H54 (cell line): ENCODE measurements at regions not wholly inside any gene's neighbourhood (a gene's known extent, or its start where the extent isn't known, plus 50 kb on each side); places are given as distances from the start of the nearest gene placed in this dataset.

Source experiments
- DNase-seq: peaks from one replicate; pipeline ENCODE4 v3.0.0; 2011; ENCODE audit warnings: low spot score, mixed read lengths; ENCODE audit not compliant: insufficient read length
- FAIRE-seq: peaks from 3 replicates; lab custom pipeline; 2011; peaks lifted over from hg19 to GRCh38; lab: Jason Lieb, UNC
- POLR2A ChIP-seq: IDR thresholded peaks from 2 replicates; pipeline ENCODE4 v1.6.1; 2011; ENCODE audit warnings: low read depth, mild to moderate bottlenecking, low read length

DNA sequence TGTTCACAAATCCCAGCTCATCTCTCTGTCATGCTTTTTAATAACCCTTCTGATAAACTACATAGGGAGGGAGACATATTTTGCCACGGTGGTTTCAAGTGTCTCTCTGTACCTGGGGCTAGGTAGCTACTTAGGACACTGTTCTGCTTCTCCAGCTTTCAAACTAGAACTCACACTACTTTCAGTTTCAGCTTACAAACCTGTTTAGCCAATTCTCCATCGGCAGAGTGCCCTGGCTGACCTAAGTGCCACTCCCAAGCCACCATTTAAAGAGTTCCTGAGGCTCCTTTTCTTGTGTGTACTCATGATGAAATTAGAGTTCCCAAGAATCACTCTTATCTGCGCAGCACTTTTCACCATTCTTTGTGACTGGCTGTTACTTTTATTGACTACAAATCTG is 899.2 kb downstream of the FAT4 start:
- TF ChIP-seq POLR2A: no peak
- DNase-seq: no peak
- no peak for FAIRE-seq

DNA sequence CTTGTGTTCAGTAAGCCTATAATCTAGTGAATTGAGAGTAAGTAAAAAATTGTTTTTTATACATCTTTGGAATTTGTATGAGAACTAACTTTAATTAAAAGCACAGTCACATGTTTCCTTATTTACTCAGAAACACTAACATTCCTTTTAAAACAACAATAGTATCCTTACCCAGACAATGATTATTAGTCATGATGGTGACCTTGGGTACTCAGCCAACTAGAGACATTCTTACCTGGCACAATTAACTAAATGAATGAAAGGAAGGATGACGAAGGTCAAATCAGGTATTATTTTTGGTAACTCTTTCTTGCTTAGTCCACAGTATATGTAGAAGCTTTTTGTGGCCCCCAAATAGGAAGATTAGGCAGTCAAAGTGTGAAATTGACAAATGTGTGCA is 901.0 kb downstream of the FAT4 start:
- TF ChIP-seq POLR2A: no peak
- DNase-seq (no peak), FAIRE-seq (no peak)

DNA sequence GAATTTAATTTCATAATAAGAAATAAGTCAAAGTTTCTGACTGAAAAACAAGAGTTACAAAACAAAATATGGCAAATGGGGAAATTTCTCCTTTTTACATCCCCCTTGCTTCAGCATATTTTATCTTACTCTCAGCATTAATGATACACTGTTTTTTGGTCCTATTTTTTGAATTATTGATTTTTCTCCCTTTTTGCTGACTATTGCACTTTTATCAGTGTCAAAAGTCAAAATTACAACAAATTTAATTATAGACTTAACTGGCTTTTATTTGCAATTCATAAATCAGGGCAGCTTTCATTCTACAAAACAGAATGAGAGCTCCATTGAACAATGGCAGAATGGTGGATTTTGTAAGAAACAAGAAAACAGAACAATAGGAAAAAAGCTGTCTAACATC is 901.9 kb downstream of the FAT4 start:
- FAIRE-seq: no peak
- no peak for TF ChIP-seq POLR2A
- DNase-seq: no peak

DNA sequence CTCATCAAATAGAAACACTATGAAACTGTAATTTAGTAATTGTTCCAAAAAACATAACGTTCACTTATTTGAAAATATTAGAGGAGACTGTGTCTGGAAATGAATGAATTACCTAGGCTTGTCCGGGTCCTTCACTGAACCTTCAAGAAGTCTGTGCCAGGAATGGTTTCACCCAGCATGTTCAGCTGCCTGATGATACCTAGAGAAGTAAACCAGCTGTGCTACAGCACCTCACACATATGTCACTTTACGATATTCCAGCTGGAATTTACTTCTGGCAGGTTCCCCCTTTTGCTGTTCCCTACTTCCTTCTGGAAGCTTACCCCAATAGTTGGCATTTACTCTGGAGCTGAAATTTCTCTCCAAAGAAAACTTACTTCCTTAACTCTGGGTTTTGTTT is 906.5 kb downstream of the FAT4 start:
- FAIRE-seq (no peak), DNase-seq (no peak)
- no peak for TF ChIP-seq POLR2A

DNA sequence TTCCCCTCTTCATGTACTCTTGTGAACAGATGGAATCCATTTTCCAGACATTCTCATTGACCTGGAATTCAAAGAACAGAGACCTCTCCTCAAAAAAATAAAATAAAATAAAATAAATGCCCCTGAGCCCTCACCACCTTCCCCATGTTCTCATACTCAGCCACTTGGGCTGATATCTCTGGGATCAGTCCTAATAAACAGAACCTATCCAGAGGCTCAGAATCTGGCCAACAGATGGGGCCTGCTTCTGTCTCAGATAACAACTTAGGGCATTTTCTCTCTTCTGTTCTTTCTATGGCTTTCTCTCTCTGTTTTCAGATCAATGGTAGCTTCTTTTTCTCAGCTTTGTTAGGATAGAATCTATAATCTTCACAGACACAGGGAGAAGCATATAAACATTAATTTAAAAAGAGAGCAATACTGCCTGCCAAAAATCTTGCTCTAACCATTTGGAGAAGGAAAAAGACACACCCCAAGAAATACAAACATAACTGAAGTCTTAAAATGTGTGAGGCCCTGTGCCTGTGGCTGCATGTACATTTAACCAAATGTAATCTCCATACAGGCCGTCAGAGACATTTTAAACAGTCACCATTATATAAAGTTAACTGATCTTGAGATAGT is 907.1 kb downstream of the FAT4 start:
- DNase-seq (no peak), FAIRE-seq (no peak)
- no peak for TF ChIP-seq POLR2A

DNA sequence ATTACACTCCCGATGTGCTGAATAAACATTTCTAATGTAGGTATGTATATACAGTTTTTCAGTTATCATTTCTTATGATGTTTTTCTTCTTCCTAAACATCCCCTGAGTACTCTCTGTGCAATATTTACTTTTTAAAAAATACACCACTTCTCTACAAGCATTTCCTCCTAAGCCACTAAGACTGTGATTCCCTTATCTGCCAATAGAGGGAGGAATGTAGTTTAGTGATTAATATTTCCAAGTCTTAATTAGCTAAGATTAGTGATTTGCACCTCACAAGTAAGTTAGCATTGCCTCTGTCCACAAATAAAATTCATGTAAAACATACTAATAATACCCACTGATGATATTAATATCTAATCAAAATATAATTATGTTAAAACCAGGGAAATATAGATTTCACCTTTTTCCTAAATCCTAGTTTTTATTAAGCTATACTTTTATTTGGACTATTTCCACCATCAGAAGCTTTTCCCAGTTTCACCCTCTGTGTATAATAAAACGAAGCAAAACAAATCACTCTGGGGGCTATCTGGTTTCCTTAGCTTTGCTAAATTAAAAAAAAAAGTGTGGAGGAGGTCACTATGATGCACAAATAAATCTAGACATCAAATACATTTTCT is 909.1 kb downstream of the FAT4 start:
- TF ChIP-seq POLR2A: no peak
- no peak for FAIRE-seq
- DNase-seq: no peak

DNA sequence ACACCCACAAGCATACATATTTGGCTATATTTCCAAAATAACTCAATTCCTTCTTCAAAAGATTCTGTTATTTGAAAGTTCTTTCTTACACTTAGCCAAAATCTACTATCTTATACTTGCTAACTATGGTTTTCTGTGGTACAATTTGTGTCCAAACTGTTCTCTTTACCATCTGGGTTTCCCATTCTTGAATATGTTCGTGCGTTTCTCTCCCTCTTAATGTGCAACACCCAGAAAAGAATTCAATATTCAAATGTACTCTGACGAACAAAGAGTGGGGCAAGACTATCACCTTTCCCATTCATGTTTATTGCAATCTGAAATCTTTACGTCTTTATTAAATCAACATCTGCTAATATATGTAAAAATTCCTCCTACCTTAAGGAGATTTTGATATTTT is 912.7 kb downstream of the FAT4 start:
- no peak for DNase-seq
- no peak for FAIRE-seq
- TF ChIP-seq POLR2A: no peak

DNA sequence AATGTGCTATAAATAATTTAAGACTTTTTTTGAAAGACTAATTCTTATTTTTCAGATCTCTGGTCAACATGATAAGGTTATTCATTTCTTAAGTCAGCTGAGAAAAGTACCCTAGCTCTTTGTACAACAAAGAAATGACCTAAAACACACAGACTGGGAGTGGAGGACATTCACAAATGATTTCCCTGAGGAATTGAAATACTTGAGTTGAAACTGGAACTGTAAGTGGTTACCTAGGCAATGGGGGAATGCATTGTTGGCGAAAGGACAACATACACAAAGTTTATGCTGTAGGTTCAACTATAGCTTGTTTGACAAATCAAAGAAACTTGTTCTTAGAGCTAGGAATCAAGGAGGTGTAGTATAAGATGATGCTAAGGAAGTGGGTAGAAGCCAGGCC is 915.5 kb downstream of the FAT4 start:
- FAIRE-seq (no peak), DNase-seq (no peak)
- no peak for TF ChIP-seq POLR2A

DNA sequence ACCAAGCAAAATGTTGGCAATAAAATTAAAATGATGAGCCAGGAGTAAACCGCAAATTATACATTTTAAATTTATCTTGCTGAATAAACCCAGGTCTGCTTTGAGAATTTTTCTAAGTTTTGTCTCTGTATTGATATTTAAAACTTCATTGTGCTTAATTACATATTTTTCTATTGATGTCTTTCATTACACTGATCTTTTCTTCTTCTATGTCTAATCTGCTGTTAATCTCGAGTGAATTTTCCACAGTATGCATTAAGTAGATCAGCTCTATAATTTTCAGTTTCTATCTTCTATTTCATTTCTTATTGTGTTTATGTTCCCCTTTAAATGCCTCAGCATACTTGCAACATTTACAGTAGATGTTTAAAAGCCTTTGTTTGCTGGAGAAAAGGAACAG is 918.7 kb downstream of the FAT4 start:
- FAIRE-seq: no peak
- TF ChIP-seq POLR2A: no peak
- DNase-seq: no peak

DNA sequence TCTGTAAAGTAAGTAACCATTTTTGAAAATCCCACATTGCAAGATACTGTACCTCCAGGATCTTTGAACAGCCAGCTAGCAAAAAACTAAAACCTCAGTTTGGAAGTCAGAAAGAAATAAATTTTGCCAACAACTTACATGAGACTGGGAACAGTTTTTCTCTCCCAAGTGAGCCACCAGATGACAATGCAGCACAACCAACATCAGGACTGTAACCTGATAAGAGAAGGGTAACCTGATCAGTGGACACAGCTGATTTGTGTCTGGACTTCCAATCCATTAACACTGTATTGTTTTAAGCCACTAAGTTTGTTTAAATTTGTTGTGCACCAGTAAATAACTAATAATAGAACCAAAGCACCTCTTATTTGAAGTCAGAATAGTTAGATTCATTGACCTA is 923.3 kb downstream of the FAT4 start:
- DNase-seq: no peak
- no peak for TF ChIP-seq POLR2A
- no peak for FAIRE-seq

DNA sequence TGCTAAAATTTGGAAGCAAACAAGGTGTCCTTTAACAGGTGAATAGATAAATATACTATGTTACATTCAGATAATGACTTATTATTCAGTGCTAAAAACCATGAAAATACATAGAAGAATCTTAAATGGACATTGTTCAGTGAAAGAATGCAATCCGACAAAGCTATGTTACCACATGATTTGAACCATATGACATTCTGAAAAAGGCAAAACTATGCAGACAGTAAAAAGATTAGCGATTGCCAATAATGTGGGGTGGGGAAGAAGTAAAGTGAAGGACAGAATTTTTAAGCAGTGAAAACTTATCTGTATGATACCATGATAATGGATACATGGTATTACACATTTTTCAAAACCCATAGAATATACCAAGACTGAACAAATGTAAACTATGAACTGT is 926.9 kb downstream of the FAT4 start:
- FAIRE-seq: no peak
- no peak for TF ChIP-seq POLR2A
- DNase-seq: no peak

DNA sequence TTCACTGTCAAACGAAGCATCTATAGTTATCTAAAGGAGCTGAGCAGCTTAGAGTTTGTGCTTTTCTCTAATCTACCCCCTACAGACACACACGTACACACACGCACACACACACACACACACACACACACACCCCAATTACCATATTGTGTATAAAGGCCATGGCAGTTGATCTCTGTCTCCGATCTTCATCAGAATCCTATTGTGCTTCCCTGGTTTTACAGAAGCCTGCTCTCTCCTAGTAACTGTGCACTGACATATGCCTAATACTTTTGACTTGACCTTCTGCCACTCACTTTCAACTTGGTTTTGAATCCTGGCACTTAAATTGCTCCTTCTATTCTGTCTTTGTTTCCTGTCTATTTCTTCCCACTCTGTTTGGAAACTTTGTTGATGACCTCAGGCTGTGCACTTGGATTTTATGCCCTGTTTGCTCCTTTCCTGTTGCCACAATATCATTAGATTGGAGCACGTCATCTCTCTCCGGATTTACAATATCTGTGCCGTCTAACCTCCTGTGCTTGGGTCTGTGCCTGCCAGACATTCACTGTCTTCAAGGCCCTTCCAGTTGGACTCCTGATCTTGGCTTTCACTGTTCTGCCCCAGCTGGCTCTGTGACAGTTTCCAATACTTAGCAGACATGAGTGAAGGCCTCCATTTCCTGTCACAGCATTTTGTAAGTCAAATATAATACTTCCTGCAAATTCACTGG is 928.1 kb downstream of the FAT4 start:
- FAIRE-seq: no peak
- no peak for DNase-seq
- TF ChIP-seq POLR2A: no peak

DNA sequence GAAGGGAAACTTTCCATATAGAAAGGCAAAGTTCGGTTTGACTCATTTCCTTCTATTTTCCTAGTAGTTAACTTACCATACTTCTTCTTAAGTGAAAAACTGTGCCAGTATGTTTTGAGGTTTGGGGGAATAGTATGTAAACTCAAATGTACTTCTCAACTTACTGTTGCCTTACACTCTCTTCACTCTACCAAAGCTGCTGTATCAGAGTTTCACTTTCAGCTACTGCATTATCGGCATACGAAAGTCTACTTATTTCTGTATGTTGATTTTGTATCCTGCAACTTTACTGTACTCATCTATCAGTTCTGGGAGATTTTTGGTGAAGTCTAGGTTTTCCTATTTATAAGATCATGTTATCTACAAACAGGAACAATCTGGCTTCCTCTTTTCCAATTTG is 932.7 kb downstream of the FAT4 start:
- FAIRE-seq: no peak
- TF ChIP-seq POLR2A: no peak
- no peak for DNase-seq

DNA sequence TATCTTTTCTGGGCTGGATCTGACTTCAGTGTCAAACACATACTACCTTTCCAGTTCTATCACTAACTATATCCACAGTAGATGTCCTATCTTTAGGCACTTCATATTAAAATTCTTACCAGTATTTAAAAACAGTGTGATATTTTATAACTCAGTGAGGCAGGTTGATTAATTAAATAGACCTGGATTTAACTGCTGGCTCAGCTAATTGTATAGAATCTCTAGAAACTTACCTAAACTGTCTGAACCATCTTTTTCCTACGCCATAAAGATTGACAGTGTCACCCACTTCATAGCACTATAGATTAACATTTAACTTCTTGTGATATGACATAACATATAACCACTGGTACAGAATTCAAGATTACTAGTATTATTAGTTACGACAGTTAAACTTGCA is 935.3 kb downstream of the FAT4 start:
- TF ChIP-seq POLR2A: no peak
- FAIRE-seq (no peak), DNase-seq (no peak)

DNA sequence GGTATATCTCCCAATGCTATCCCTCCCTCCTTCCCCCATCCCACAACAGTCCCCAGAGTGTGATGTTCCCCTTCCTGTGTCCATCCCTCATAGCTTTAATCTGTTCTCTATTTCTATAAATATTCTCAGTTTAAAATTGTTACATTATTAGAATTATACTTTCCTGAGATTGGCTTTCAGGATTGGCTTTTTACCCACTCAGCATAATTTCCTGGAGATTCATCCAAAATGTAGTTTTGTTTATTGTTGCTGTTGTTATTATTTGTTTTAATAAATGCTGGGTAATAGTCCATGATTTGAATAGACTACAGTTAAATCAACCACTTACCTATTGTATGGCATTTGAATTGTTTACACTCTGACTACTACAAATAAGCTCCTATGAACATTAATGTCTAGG is 936.4 kb downstream of the FAT4 start:
- no peak for TF ChIP-seq POLR2A
- FAIRE-seq: no peak
- no peak for DNase-seq
